Suprapubic skin (tissue), 4 donors: ENCODE measurements at regions not wholly inside any gene's neighbourhood (a gene's known extent, or its start where the extent isn't known, plus 50 kb on each side); places are given as distances from the start of the nearest gene placed in this dataset.

Experiments
- DNase-seq, 2 donors: peaks; one replicate each; pipeline ENCODE4 v3.0.0-alpha.2; 2019; ENCODE audit warnings: low spot score in 2 of 2
- H3K27ac ChIP-seq: fragments of 200-600 bp; sonication (generic); one replicate; pipeline ENCODE4 v1.5.1; 2019
- H3K27me3 ChIP-seq: fragments of 200-600 bp; sonication (generic); one replicate; pipeline ENCODE4 v1.5.1; 2019
- H3K36me3 ChIP-seq: fragments of 200-600 bp; sonication (generic); one replicate; pipeline ENCODE4 v1.5.1; 2019
- H3K4me1 ChIP-seq: fragments of 200-600 bp; sonication (generic); one replicate; pipeline ENCODE4 v1.5.1; 2019
- H3K4me3 ChIP-seq: fragments of 200-600 bp; sonication (generic); one replicate; pipeline ENCODE4 v1.5.1; 2019; ENCODE audit warnings: mild to moderate bottlenecking
- H3K9me3 ChIP-seq: fragments of 200-600 bp; sonication (generic); one replicate; pipeline ENCODE4 v1.5.1; 2019
- EP300 ChIP-seq: sonication (generic); formaldehyde crosslinking; IDR thresholded peaks from one replicate; pipeline ENCODE4 v1.6.1; 2017; ENCODE audit warnings: antibody characterized with exemption
- POLR2A ChIP-seq, 2 donors: fragments of 450-650 bp; IDR thresholded peaks; one replicate each; pipeline ENCODE4 v1.6.1; 2017; ENCODE audit warnings: antibody characterized with exemption in 2 of 2, mild to moderate bottlenecking in 2 of 2, moderate library complexity in 2 of 2
- POLR2AphosphoS5 ChIP-seq, 3 donors: sonication (generic); formaldehyde crosslinking; IDR thresholded peaks; one replicate each; pipeline ENCODE4 v1.6.1; 2017; ENCODE audit warnings: antibody characterized with exemption in 3 of 3
- WGBS: methylation state at CpG from one replicate; pipeline ENCODE4 v1.1.5; 2018; 5-methylcytosine and 5-hydroxymethylcytosine counted together
- TF ChIP-seq, protein P1 (sequence below), 2 donors: fragments of 200-600 bp in 1 of 2; fragments of 450-650 bp in 1 of 2; sonication (generic) in 1 of 2; IDR thresholded peaks; one replicate each; pipeline ENCODE4 v1.5.1; 2016 to 2019; ENCODE audit warnings: antibody characterized with exemption in 2 of 2, mild to moderate bottlenecking in 1 of 2, moderate library complexity in 1 of 2

DNA sequence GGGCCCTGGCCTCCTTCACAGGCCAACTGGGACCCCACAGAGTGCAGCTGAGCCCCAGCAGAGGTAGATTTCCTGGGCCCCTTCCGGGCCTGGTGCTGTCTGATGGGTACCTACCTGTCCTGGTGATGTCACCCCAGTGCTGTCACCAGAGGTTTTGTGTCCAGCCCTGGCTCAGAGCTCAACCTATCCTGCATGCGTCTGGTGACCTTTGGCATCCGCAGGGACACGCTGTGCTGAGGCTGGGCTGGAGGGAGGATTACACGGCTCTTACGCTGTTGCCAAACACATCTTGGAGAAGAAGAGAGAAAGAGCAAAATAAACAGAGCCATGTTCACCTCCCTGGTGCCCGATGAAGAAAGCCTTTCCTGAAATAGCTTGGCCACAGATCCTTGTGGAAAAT, 70.6 kb upstream of the MED9 start:
- H3K27me3 ChIP-seq = no peaks in the 10 kb centered on the region
- H3K4me3 ChIP-seq = no peak overlapping the region
- WGBS = 78% methylated on average over 6 of the region's 7 CpGs
- H3K27ac ChIP-seq = peak overlapping the region; percentile 12
- TF ChIP-seq, protein P1, sequence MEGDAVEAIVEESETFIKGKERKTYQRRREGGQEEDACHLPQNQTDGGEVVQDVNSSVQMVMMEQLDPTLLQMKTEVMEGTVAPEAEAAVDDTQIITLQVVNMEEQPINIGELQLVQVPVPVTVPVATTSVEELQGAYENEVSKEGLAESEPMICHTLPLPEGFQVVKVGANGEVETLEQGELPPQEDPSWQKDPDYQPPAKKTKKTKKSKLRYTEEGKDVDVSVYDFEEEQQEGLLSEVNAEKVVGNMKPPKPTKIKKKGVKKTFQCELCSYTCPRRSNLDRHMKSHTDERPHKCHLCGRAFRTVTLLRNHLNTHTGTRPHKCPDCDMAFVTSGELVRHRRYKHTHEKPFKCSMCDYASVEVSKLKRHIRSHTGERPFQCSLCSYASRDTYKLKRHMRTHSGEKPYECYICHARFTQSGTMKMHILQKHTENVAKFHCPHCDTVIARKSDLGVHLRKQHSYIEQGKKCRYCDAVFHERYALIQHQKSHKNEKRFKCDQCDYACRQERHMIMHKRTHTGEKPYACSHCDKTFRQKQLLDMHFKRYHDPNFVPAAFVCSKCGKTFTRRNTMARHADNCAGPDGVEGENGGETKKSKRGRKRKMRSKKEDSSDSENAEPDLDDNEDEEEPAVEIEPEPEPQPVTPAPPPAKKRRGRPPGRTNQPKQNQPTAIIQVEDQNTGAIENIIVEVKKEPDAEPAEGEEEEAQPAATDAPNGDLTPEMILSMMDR (IDR thresholded peaks at IDR 0.05) = no peak
- TF ChIP-seq EP300 = no peak
- no peak for TF ChIP-seq POLR2A (IDR thresholded peaks at IDR 0.05)
- TF ChIP-seq POLR2AphosphoS5 (IDR thresholded peaks at IDR 0.05) = no peak
- DNase-seq = no peak
- H3K36me3 ChIP-seq = no peaks in the 10 kb centered on the region
- no peaks in the 10 kb centered on the region for H3K9me3 ChIP-seq
- peaks cover 3% of the 10 kb centered on the region for H3K4me1 ChIP-seq

DNA sequence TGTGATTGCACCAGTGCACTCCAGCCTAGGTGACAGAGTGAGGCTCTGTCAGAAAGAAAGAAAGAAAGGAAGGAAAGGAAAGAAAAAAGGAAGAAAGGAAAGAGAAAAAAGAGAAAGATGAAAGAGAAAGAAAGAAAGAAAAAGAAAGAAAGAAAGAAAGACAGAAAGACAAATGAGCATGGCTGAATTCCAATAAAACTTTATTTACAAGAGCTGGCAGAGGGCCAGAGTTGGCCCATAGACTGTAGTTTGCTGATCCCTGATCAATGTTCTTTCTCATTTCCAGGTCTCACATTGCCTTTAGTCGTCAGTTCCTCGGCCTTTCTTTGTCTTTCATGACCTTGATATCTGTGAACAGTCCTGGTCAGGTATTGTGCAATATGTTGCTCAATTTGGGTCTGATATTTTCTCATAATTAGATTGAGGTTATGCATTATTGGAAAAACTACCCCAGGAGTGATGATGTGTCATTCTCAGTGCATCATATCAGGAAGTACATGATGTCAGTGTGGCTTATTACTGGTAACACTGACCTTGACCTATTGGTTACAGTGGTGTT, 68.5 kb upstream of the MED9 start:
- no peaks in the 10 kb centered on the region for H3K36me3 ChIP-seq
- no peak overlapping the region for H3K4me3 ChIP-seq
- 59% methylated on average over 2 of the region's 2 CpGs for WGBS
- TF ChIP-seq, protein P1 (IDR thresholded peaks at IDR 0.05) = no peak
- TF ChIP-seq POLR2AphosphoS5 (IDR thresholded peaks at IDR 0.05) = peak in 1 of 3 donors; percentile 63
- no peaks in the 10 kb centered on the region for H3K27me3 ChIP-seq
- no peak for DNase-seq
- H3K4me1 ChIP-seq = peaks cover 10% of the 10 kb centered on the region
- no peak overlapping the region for H3K27ac ChIP-seq
- H3K9me3 ChIP-seq = no peaks in the 10 kb centered on the region

DNA sequence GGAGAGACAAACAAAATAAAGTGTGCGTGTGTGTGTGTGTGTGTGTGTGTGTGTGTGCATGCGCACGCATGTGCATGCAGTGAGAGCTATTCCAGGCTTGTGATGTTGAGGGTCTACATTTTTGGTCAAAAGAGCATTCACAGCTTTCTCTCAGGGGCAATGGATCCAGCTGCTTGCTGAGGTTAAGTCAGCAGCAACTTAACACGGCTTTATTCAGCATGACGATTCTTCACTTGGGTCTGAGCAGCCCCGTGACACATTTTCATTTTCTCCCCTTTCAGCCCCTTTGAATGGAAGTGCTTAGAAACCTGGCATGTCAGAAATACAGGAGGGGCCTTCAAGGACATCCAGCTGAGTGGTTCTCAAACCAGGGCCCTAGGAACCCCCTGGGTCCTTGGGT, 66.4 kb upstream of the MED9 start:
- H3K36me3 ChIP-seq = no peaks in the 10 kb centered on the region
- no peak overlapping the region for H3K27ac ChIP-seq
- H3K4me3 ChIP-seq = no peak overlapping the region
- H3K4me1 ChIP-seq = peaks cover 29% of the 10 kb centered on the region
- no peak for TF ChIP-seq POLR2AphosphoS5 (IDR thresholded peaks at IDR 0.05)
- no peak for TF ChIP-seq POLR2A (IDR thresholded peaks at IDR 0.05)
- TF ChIP-seq, protein P1 (IDR thresholded peaks at IDR 0.05) = no peak
- TF ChIP-seq EP300 = no peak
- 85% methylated on average over 6 of the region's 6 CpGs for WGBS
- no peaks in the 10 kb centered on the region for H3K27me3 ChIP-seq
- H3K9me3 ChIP-seq = no peaks in the 10 kb centered on the region
- DNase-seq = no peak

DNA sequence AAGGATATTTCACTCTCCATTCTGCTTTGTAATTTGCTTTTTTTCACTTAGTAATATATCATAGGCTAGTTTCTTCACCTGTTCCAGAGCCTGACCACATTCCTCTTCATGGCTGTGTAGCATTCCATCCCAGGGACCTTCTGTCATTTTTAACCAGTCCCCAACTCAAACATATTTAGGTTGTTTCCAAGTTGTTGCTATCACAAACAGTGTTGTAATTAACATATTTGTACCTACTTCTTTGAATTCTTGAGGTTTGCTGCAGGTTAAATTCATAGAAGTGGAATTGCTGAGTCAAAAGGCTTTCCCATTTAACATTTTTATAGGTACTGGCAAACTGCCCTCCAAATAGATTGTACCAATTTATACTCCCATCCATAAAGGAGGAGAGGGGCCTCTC, 65.1 kb upstream of the MED9 start:
- H3K27me3 ChIP-seq = no peaks in the 10 kb centered on the region
- no peak for TF ChIP-seq EP300
- TF ChIP-seq POLR2AphosphoS5 (IDR thresholded peaks at IDR 0.05) = no peak
- TF ChIP-seq, protein P1 (IDR thresholded peaks at IDR 0.05) = no peak
- TF ChIP-seq POLR2A (IDR thresholded peaks at IDR 0.05) = no peak
- no peak for DNase-seq
- no peak overlapping the region for H3K4me3 ChIP-seq
- no peaks in the 10 kb centered on the region for H3K36me3 ChIP-seq
- H3K4me1 ChIP-seq = peaks cover 43% of the 10 kb centered on the region
- H3K9me3 ChIP-seq = no peaks in the 10 kb centered on the region
- no peak overlapping the region for H3K27ac ChIP-seq

DNA sequence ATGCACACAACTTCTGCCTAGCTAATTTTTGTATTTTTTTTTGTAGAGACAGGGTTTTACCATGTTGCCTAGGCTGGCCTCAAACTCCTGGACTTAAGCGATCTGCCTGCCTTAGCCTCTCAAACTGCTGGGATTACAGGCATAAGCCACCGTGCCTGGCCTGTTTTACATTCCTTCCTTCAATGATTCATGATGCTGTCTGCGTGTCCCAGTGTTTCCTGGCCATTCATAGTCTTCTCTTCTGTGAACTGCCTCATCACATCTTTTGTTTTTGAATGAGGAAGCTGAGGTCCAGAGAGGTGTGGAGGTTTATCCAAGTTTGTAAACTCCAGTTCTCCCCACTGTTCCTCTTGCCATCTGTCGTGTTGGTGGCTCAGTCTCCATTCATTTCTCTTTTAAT, 64.5 kb upstream of the MED9 start:
- Histone ChIP-seq H3K36me3 (no peaks in the 10 kb centered on the region), H3K27me3 (no peaks in the 10 kb centered on the region), H3K27ac (peak overlapping the region; percentile 91), H3K4me3 (no peak overlapping the region), H3K9me3 (no peaks in the 10 kb centered on the region), H3K4me1 (peaks cover 45% of the 10 kb centered on the region)
- WGBS = 29% methylated on average over 4 of the region's 4 CpGs
- no peak for DNase-seq
- TF ChIP-seq POLR2A (IDR thresholded peaks at IDR 0.05) (no peak), EP300 (no peak)
- TF ChIP-seq, protein P1 (IDR thresholded peaks at IDR 0.05) = no peak
